A549 (cell line): ENCODE measurements at regions not wholly inside any gene's neighbourhood (a gene's known extent, or its start where the extent isn't known, plus 50 kb on each side); places are given as distances from the start of the nearest gene placed in this dataset.
A peak's percentile ranks its signal among the peaks of the same experiment; 100 is the strongest.

Experiments
- CEBPB ChIP-seq, 2 experiments: fragments of >200 bp in 1 of 2; sonication (Bioruptor Twin) in 1 of 2; formaldehyde crosslinking in 1 of 2; IDR thresholded peaks; 2 replicates each; pipeline ENCODE4 v1.6.1; 2012 to 2016
- CTCF ChIP-seq: fragments of >200 bp; sonication (Bioruptor Twin); formaldehyde crosslinking; IDR thresholded peaks from 3 replicates; pipeline ENCODE4 v1.5.1; 2016
- EP300 ChIP-seq, 2 experiments: fragments of >200 bp; sonication (Bioruptor Twin); formaldehyde crosslinking; IDR thresholded peaks; 2 replicates in 1 of 2; 3 replicates in 1 of 2; pipeline ENCODE4 v1.6.1; 2016 to 2017
- NFE2L2 ChIP-seq: fragments of 150-350 bp; conservative IDR thresholded peaks from 2 replicates; pipeline ENCODE4 v1.6.1; 2014; ENCODE audit warnings: low read length
- POLR2AphosphoS2 ChIP-seq: conservative IDR thresholded peaks from 2 replicates; pipeline ENCODE4 v1.6.1; 2012; ENCODE audit warnings: low read length, improper control_type of control experiment, inconsistent platforms
- USF2 ChIP-seq: fragments of 450-650 bp; IDR thresholded peaks from 2 replicates; pipeline ENCODE4 v1.6.1; 2014; ENCODE audit warnings: antibody characterized with exemption

GRCh38 chr6:144647971-144648651 lies 363.0 kb downstream of the UTRN start:
- TF ChIP-seq CEBPB (IDR thresholded peaks at IDR 0.05): peak; percentile 34 to 78; a peak in 3 of 4 replicates
- TF ChIP-seq NFE2L2: no peak
- TF ChIP-seq CTCF: peak; percentile 32
- TF ChIP-seq EP300 (IDR thresholded peaks at IDR 0.05): no peak
- TF ChIP-seq USF2: no peak
- TF ChIP-seq POLR2AphosphoS2: no peak
